ENCODE measurements at regions not wholly inside any gene's neighbourhood (a gene's known extent, or its start where the extent isn't known, plus 50 kb on each side); places are given as distances from the start of the nearest gene placed in this dataset.

GRCh38 chr2:220148471-220149248, 521.2 kb downstream of the SLC4A3 start:
- TF ChIP-seq EZH2 (IDR thresholded peaks at IDR 0.05; ENCODE audit: insufficient read depth, low read length) (no peak), CTCF (IDR thresholded peaks at IDR 0.05; ENCODE audit: insufficient read depth, low read depth, low read length) (no peak)
